Limb (tissue), 2 donors: ENCODE measurements at regions not wholly inside any gene's neighbourhood (a gene's known extent, or its start where the extent isn't known, plus 50 kb on each side); places are given as distances from the start of the nearest gene placed in this dataset.
"Not testable (repeated sequence)": the region's sequence is repeated elsewhere in the genome, so short reads cannot be mapped to it uniquely, and the experiment has no call there.

Source experiments
- DNase-seq, 2 donors: peaks; one replicate each; pipeline ENCODE4 v3.0.0-alpha.2; 2016; ENCODE audit errors: extremely low spot score in 2 of 2

- no peak for DNase-seq
Measured at GRCh38 chr2:156769802-156770201, 333.6 kb downstream of the GPD2 start.

GRCh38 chr2:156778916-156779315, 342.7 kb downstream of the GPD2 start:
- DNase-seq = no peak

GRCh38 chr2:156779416-156780120, 343.4 kb downstream of the GPD2 start:
- no peak for DNase-seq

GRCh38 chr2:156781677-156782076, 345.5 kb downstream of the GPD2 start:
- DNase-seq = not testable (repeated sequence)

GRCh38 chr2:156784020-156784701, 348.0 kb downstream of the GPD2 start:
- DNase-seq = peak in 1 of 2 donors; percentile 31

GRCh38 chr2:156787517-156787916, 351.3 kb downstream of the GPD2 start:
- DNase-seq = no peak

- DNase-seq = no peak
Measured at GRCh38 chr2:156790343-156791037, 354.3 kb downstream of the GPD2 start.

GRCh38 chr2:156792242-156792840, 356.2 kb downstream of the GPD2 start:
- no peak for DNase-seq

GRCh38 chr2:156797832-156798231, 361.7 kb downstream of the GPD2 start:
- no peak for DNase-seq

- DNase-seq = no peak
Measured at GRCh38 chr2:156800065-156800653, 364.0 kb downstream of the GPD2 start.

- peak in 1 of 2 donors; percentile 22 for DNase-seq
Measured at GRCh38 chr2:156800781-156801361, 364.7 kb downstream of the GPD2 start.

GRCh38 chr2:156803243-156803642, 367.1 kb downstream of the GPD2 start:
- DNase-seq = no peak

- no peak for DNase-seq
Measured at GRCh38 chr2:156803967-156804366, 367.8 kb downstream of the GPD2 start.

- no peak for DNase-seq
Measured at GRCh38 chr2:156810094-156810493, 373.9 kb downstream of the GPD2 start.

GRCh38 chr2:156812496-156812895, 376.3 kb downstream of the GPD2 start:
- DNase-seq = no peak

GRCh38 chr2:156817430-156817829, 381.3 kb downstream of the GPD2 start:
- DNase-seq = no peak

GRCh38 chr2:156818221-156818620, 382.0 kb downstream of the GPD2 start:
- DNase-seq = no peak

GRCh38 chr2:156818944-156819343, 382.8 kb downstream of the GPD2 start:
- peak in 1 of 2 donors; percentile 56 for DNase-seq

- DNase-seq = peak in 1 of 2 donors; percentile 70
Measured at GRCh38 chr2:156826341-156826933, 390.3 kb downstream of the GPD2 start.

- DNase-seq = no peak
Measured at GRCh38 chr2:156834431-156834830, 398.3 kb downstream of the GPD2 start.
